ENCODE measurements at regions not wholly inside any gene's neighbourhood (a gene's known extent, or its start where the extent isn't known, plus 50 kb on each side); places are given as distances from the start of the nearest gene placed in this dataset.
"Not testable (repeated sequence)": the region's sequence is repeated elsewhere in the genome, so short reads cannot be mapped to it uniquely, and the experiment has no call there.

DNA sequence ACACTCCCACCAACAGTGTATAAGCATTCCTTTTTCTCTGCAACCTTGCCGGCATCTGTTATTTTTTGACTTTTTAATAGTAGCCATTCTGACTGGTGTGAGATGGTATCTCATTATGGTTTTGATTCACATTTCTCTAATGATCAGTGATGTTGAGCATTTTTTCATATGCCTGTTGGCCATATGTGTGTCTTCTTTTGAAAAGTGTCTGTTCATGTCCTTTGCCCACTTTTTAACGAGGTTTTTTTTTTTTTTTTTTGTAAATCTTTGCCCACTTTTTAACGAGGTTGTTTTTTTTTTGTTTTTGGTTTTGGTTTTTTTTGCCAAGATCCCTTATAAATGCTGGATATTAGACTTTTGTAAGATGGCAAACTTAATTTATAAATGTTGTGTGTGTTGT lies 87.7 kb downstream of the STRADB start:
- TF ChIP-seq, protein P1, sequence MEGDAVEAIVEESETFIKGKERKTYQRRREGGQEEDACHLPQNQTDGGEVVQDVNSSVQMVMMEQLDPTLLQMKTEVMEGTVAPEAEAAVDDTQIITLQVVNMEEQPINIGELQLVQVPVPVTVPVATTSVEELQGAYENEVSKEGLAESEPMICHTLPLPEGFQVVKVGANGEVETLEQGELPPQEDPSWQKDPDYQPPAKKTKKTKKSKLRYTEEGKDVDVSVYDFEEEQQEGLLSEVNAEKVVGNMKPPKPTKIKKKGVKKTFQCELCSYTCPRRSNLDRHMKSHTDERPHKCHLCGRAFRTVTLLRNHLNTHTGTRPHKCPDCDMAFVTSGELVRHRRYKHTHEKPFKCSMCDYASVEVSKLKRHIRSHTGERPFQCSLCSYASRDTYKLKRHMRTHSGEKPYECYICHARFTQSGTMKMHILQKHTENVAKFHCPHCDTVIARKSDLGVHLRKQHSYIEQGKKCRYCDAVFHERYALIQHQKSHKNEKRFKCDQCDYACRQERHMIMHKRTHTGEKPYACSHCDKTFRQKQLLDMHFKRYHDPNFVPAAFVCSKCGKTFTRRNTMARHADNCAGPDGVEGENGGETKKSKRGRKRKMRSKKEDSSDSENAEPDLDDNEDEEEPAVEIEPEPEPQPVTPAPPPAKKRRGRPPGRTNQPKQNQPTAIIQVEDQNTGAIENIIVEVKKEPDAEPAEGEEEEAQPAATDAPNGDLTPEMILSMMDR (IDR thresholded peaks at IDR 0.05; ENCODE audit: borderline replicate concordance, extremely low read depth, low read length, poor library complexity, severe bottlenecking): not testable (repeated sequence)
- not testable (repeated sequence) for TF ChIP-seq EZH2 (IDR thresholded peaks at IDR 0.05; ENCODE audit: borderline replicate concordance, low read depth, low read length, severe bottlenecking)

All from DND-41 (cell line).